Spleen (tissue), 7 donors: ENCODE measurements at regions not wholly inside any gene's neighbourhood (a gene's known extent, or its start where the extent isn't known, plus 50 kb on each side); places are given as distances from the start of the nearest gene placed in this dataset.

Experiments
- CTCF ChIP-seq, 11 experiments: fragments of 200-600 bp in 7 of 11; fragments of 450-650 bp in 4 of 11; sonication (generic) in 4 of 11; IDR thresholded peaks in 8 of 11; conservative IDR thresholded peaks in 3 of 11; 1 replicate in 7 of 11; 2 replicates in 4 of 11; pipeline versions ENCODE4 v1.4.0 to v1.8.0; 2016 to 2021; ENCODE audit warnings: antibody characterized with exemption in 11 of 11, inconsistent platforms in 4 of 11, mild to moderate bottlenecking in 1 of 11
- POLR2A ChIP-seq, 3 donors: fragments of 450-650 bp; IDR thresholded peaks; one replicate each; pipeline ENCODE4 v1.5.1; 2017; ENCODE audit warnings: antibody characterized with exemption in 3 of 3, mild to moderate bottlenecking in 1 of 3
- POLR2AphosphoS5 ChIP-seq, 3 donors: sonication (generic); formaldehyde crosslinking; IDR thresholded peaks; one replicate each; pipeline ENCODE4 v1.5.1; 2017; ENCODE audit warnings: antibody characterized with exemption in 3 of 3
- donor health status: DM: no; HTN: no; CAD: no; lungs with moderate emphysema.
- donor health status: DM: no; HTN: no; CAD: no.
- donor health status: DM: no; HTN: no; CAD: no.

DNA sequence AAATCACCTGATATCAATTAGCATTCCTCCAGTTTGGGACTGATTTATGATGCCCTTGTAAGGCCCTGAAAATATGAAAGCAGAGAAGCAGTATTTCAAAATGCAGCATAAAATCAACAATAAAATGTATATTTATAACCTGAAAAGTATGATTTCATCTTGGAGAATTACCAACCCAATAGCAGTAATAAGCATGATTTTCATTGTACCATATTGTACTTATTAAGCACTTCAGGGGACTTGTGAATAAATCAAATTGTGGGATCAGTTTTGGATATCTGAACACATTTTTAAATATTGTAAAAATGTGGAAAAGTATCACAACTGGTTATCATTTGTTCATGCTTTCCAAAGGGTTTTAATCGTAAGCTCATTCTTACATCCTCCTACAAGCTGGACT, 250.8 kb downstream of the DMRT2 start:
- TF ChIP-seq CTCF (IDR thresholded peaks at IDR 0.05 in 8 of 11, conservative IDR thresholded peaks at IDR 0.05 in 3 of 11) (no peak), POLR2A (IDR thresholded peaks at IDR 0.05) (no peak), POLR2AphosphoS5 (IDR thresholded peaks at IDR 0.05) (no peak)
